ENCODE measurements at regions not wholly inside any gene's neighbourhood (a gene's known extent, or its start where the extent isn't known, plus 50 kb on each side); places are given as distances from the start of the nearest gene placed in this dataset.

- TF ChIP-seq CTCF (IDR thresholded peaks at IDR 0.05) (no peak), POLR2A (IDR thresholded peaks at IDR 0.05) (no peak)
Observed at GRCh38 chr1:4601941-4602340, 52.5 kb upstream of the AJAP1 start.

Measured in right lobe of liver (tissue), 4 donors.